Cardiac muscle cell (in vitro differentiated cells and primary cell): ENCODE measurements at regions not wholly inside any gene's neighbourhood (a gene's known extent, or its start where the extent isn't known, plus 50 kb on each side); places are given as distances from the start of the nearest gene placed in this dataset.
"Not testable (repeated sequence)": the region's sequence is repeated elsewhere in the genome, so short reads cannot be mapped to it uniquely, and the experiment has no call there.

ENCODE experiments used
- DNase-seq, 2 donors: peaks; one replicate each; pipeline versions ENCODE4 v3.0.0 to v3.0.0-alpha.2; 2010 to 2017; ENCODE audit warnings: low read depth in 1 of 2, low spot score in 1 of 2
- H3K27ac ChIP-seq: fragments of 200-600 bp; sonication (generic); 2 replicates; pipeline ENCODE4 v1.5.1; 2016
- H3K27me3 ChIP-seq: fragments of 200-600 bp; sonication (generic); 2 replicates; pipeline ENCODE4 v1.6.0; 2016; ENCODE audit warnings: control low read depth
- H3K36me3 ChIP-seq: fragments of 200-600 bp; sonication (generic); 2 replicates; pipeline ENCODE4 v1.5.1; 2016; ENCODE audit warnings: control low read depth
- H3K4me1 ChIP-seq: fragments of 200-600 bp; sonication (generic); 2 replicates; pipeline ENCODE4 v1.8.1; 2017; ENCODE audit warnings: low read depth, mild to moderate bottlenecking, mixed run types
- H3K4me3 ChIP-seq: fragments of 200-600 bp; sonication (generic); 2 replicates; pipeline ENCODE4 v1.5.1; 2016; ENCODE audit warnings: mild to moderate bottlenecking
- H3K9me3 ChIP-seq: fragments of 200-600 bp; sonication (generic); 2 replicates; pipeline ENCODE4 v1.5.1; 2017; ENCODE audit warnings: low read depth, mild to moderate bottlenecking, control low read depth
- TF ChIP-seq, protein P1 (sequence below): IDR thresholded peaks from 2 replicates; pipeline ENCODE4 v1.5.1; 2012; ENCODE audit warnings: low read depth, mild to moderate bottlenecking, low read length

DNA sequence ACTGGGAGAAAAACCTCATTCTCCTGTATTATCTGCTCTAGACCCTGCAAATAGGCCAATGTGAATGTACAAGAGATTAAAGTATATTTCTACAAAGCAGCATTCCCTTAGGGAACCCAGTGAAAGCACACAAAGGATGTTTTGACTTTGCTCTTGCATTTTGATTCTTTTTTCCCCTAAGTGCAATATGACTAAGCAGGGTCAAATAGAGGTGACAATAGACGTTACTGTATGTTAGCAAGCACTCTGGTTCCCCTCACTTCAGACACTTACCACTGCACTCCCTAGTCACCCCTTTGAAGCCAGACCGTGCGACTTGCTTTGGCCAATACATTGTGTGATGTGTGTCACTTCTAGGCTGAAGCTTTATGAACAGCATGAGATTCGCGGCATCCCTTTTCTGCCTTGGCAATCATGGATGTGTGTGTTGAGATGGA lies 209.7 kb downstream of the RHOU start:
- no peaks in the 10 kb centered on the region for H3K36me3 ChIP-seq
- H3K4me3 ChIP-seq, result no peak overlapping the region
- peak in 1 of 2 donors; percentile 75 for DNase-seq
- H3K9me3 ChIP-seq, result no peaks in the 10 kb centered on the region
- no peaks in the 10 kb centered on the region for H3K4me1 ChIP-seq
- no peaks in the 10 kb centered on the region for H3K27me3 ChIP-seq
- TF ChIP-seq, protein P1, sequence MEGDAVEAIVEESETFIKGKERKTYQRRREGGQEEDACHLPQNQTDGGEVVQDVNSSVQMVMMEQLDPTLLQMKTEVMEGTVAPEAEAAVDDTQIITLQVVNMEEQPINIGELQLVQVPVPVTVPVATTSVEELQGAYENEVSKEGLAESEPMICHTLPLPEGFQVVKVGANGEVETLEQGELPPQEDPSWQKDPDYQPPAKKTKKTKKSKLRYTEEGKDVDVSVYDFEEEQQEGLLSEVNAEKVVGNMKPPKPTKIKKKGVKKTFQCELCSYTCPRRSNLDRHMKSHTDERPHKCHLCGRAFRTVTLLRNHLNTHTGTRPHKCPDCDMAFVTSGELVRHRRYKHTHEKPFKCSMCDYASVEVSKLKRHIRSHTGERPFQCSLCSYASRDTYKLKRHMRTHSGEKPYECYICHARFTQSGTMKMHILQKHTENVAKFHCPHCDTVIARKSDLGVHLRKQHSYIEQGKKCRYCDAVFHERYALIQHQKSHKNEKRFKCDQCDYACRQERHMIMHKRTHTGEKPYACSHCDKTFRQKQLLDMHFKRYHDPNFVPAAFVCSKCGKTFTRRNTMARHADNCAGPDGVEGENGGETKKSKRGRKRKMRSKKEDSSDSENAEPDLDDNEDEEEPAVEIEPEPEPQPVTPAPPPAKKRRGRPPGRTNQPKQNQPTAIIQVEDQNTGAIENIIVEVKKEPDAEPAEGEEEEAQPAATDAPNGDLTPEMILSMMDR, result no peak
- H3K27ac ChIP-seq, result no peak overlapping the region

DNA sequence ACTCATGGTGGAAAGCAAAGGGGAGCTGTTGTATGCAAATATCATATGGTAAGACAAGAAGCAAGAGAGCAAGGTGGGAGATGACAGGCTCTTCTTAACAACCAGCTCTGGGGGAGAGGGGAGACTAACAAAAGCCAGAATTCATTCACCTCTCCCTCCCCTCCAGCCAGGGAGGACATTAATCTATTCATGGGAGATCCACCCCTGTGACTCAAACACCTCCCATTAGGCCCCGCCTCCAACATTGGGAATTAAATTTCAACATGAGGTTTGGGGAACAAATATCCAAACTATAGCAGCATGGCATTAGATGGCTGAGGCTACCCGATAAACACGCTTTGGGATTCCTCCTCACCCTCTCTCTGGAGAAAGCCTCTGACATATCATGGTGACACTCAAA lies 210.6 kb downstream of the RHOU start:
- Histone ChIP-seq H3K4me1 (no peaks in the 10 kb centered on the region), H3K4me3 (no peak overlapping the region), H3K27ac (no peak overlapping the region), H3K27me3 (no peaks in the 10 kb centered on the region), H3K36me3 (no peaks in the 10 kb centered on the region), H3K9me3 (no peaks in the 10 kb centered on the region)
- TF ChIP-seq, protein P1, result no peak
- DNase-seq, result no peak

DNA sequence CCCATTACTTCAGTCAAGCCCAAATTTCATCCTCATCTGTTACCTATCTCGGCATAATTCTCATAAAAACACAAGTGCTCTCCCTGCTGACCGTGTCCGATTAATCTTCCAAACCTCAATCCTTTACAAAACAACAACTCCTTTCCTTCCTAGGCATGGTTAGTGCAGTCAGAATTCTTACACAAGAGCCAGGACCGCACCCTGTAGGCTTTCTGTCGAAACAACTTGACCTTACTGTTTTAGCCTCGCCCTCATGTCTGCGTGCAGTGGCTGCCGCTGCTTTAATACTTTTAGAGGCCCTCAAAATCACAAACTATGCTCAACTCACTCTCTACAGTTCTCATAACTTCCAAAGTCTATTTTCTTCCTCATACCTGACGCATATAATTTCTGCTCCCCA lies 214.3 kb downstream of the RHOU start:
- H3K4me3 ChIP-seq, H3K27me3 ChIP-seq, H3K9me3 ChIP-seq, DNase-seq, H3K36me3 ChIP-seq, H3K4me1 ChIP-seq, H3K27ac ChIP-seq: not testable (repeated sequence)

DNA sequence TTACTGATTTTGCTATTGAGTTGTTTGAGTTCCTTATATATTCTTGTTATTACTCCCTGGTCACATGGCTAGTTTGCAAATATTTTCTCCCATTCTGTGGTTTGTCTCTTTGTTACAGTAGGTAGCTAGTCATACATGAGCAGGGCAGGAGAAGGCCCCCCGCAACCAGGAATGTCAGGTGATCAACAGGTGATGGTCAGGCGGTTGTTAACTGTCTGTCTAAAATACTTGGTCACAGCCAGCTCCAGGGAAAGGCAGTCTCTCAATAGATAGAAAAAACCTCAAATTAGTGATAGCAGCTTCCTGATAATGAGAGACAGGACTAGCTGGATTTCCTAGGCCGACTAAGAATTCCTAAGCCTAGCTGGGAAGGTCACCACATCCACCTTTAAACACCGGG lies 217.9 kb downstream of the RHOU start:
- Histone ChIP-seq H3K4me1 (no peaks in the 10 kb centered on the region), H3K36me3 (no peaks in the 10 kb centered on the region), H3K27ac (no peak overlapping the region), H3K9me3 (no peaks in the 10 kb centered on the region), H3K27me3 (no peaks in the 10 kb centered on the region), H3K4me3 (no peak overlapping the region)
- DNase-seq, result no peak
- TF ChIP-seq, protein P1, result no peak

DNA sequence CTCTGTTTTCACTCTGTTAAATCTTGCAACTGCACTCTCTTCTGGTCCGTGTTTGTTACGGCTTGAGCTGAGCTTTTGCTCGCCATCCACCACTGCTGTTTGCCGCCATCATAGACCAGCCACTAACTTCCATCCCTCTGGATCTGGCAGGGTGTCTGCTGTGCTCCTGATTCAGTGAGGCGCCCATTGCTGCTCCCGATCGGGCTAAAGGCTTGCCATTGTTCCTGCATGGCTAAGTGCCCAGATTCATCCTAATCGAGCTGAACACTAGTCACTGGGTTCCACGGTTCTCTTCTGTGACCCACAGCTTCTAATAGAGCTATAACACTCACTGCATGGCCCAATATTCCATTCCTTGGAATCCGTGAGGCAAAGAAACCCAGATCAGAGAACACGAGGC lies 218.5 kb downstream of the RHOU start:
- DNase-seq, H3K27ac ChIP-seq, H3K36me3 ChIP-seq, H3K4me1 ChIP-seq, H3K4me3 ChIP-seq, H3K27me3 ChIP-seq, H3K9me3 ChIP-seq: not testable (repeated sequence)

DNA sequence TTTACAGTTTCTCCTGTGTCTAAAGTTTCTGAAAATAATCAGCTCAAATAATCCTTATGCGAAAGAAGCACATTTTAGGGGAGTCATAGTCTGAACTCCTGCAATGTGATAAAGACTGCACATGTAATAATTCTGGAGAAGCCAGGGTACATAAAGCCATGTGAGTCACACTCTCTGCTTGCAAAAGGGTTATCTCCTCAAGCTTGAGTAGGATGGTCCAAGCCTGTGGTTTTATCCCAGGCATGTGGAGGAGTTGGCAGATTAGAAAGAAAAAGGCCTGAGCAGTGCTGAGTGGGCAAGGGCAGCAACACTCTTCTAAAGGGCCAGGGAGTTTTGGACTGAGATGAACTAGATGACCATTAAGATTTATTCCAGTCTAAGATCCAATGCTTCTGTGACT lies 220.4 kb downstream of the RHOU start:
- Histone ChIP-seq H3K27ac (no peak overlapping the region), H3K36me3 (no peaks in the 10 kb centered on the region), H3K9me3 (no peaks in the 10 kb centered on the region), H3K27me3 (no peaks in the 10 kb centered on the region), H3K4me1 (no peaks in the 10 kb centered on the region), H3K4me3 (no peak overlapping the region)
- peak in 1 of 2 donors; percentile 93 for DNase-seq
- TF ChIP-seq, protein P1, result no peak

DNA sequence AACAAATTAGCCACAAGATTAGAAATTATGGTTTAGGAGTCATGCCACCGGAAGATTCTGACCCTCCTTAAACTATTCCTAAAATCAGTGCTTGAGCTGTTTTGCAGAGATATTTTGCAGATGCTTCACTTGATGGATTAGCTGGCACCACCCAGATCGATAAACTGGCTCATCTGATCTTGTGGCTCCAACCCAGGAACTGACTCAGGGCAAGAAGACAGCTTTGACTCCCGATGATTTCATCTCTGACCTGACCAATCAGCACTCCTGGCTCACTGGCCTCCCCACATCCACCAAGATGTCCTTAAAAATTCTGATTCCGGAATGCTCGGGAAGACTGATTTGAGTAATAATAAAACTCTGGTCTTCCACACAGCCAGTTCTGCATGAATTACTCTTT lies 221.6 kb downstream of the RHOU start:
- TF ChIP-seq, protein P1, result no peak
- H3K9me3 ChIP-seq, result no peaks in the 10 kb centered on the region
- H3K4me3 ChIP-seq, result no peak overlapping the region
- no peaks in the 10 kb centered on the region for H3K36me3 ChIP-seq
- peak in 1 of 2 donors; percentile 46 for DNase-seq
- H3K27me3 ChIP-seq, result no peaks in the 10 kb centered on the region
- no peaks in the 10 kb centered on the region for H3K4me1 ChIP-seq
- H3K27ac ChIP-seq, result no peak overlapping the region
